ENCODE measurements at regions not wholly inside any gene's neighbourhood (a gene's known extent, or its start where the extent isn't known, plus 50 kb on each side); places are given as distances from the start of the nearest gene placed in this dataset.

- Histone ChIP-seq H3K27me3 (ENCODE audit: control insufficient read depth, insufficient read depth, low read length, poor library complexity, severe bottlenecking) (no peaks in the 10 kb centered on the region), H3K9me3 (ENCODE audit: control insufficient read depth, low read length) (no peaks in the 10 kb centered on the region), H3K4me1 (ENCODE audit: control insufficient read depth, insufficient read depth, low read length) (no peaks in the 10 kb centered on the region), H3K27ac (ENCODE audit: insufficient read depth, low read depth, low read length, poor library complexity, severe bottlenecking) (no peak overlapping the region), H3K4me3 (ENCODE audit: insufficient read depth, low read depth, low read length) (no peak overlapping the region), H3K36me3 (ENCODE audit: control insufficient read depth, insufficient read depth, low read length) (no peaks in the 10 kb centered on the region)
- 88 to 91% methylated on average over 2 of the region's 2 CpGs for WGBS, 2 experiments
Observed at GRCh38 chr4:144799486-144799885, 153.5 kb downstream of the HHIP start.

DNA sequence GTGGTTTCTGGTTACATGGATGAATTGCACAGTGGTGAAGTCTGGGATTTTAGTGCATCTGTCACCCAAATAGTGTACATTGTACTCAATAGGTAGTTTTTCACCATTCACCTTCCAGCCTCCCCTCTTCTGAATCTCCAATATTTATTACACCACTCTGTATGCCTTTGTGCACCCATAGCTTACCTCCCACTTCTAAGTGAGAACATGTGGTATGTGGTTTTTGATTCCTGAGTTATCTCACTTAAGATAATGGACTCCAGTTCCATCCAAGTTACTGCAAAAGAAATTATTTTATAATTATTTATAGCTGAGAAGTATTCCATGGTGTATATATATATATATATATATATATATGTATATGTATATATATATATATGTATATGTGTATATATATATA is 155.8 kb downstream of the HHIP start:
- Histone ChIP-seq H3K36me3 (ENCODE audit: control insufficient read depth, insufficient read depth, low read length) (no peaks in the 10 kb centered on the region), H3K9me3 (ENCODE audit: control insufficient read depth, low read length) (no peaks in the 10 kb centered on the region), H3K27me3 (ENCODE audit: control insufficient read depth, insufficient read depth, low read length, poor library complexity, severe bottlenecking) (no peaks in the 10 kb centered on the region), H3K4me3 (ENCODE audit: insufficient read depth, low read depth, low read length) (no peak overlapping the region), H3K4me1 (ENCODE audit: control insufficient read depth, insufficient read depth, low read length) (no peaks in the 10 kb centered on the region), H3K27ac (ENCODE audit: insufficient read depth, low read depth, low read length, poor library complexity, severe bottlenecking) (no peak overlapping the region)

- Histone ChIP-seq H3K4me1 (ENCODE audit: control insufficient read depth, insufficient read depth, low read length) (no peaks in the 10 kb centered on the region), H3K36me3 (ENCODE audit: control insufficient read depth, insufficient read depth, low read length) (no peaks in the 10 kb centered on the region), H3K9me3 (ENCODE audit: control insufficient read depth, low read length) (no peaks in the 10 kb centered on the region), H3K4me3 (ENCODE audit: insufficient read depth, low read depth, low read length) (no peak overlapping the region), H3K27ac (ENCODE audit: insufficient read depth, low read depth, low read length, poor library complexity, severe bottlenecking) (no peak overlapping the region), H3K27me3 (ENCODE audit: control insufficient read depth, insufficient read depth, low read length, poor library complexity, severe bottlenecking) (no peaks in the 10 kb centered on the region)
- 92 to 95% methylated on average over 2 of the region's 3 CpGs for WGBS, 2 experiments
Observed at GRCh38 chr4:144808034-144808433, 162.1 kb downstream of the HHIP start.

DNA sequence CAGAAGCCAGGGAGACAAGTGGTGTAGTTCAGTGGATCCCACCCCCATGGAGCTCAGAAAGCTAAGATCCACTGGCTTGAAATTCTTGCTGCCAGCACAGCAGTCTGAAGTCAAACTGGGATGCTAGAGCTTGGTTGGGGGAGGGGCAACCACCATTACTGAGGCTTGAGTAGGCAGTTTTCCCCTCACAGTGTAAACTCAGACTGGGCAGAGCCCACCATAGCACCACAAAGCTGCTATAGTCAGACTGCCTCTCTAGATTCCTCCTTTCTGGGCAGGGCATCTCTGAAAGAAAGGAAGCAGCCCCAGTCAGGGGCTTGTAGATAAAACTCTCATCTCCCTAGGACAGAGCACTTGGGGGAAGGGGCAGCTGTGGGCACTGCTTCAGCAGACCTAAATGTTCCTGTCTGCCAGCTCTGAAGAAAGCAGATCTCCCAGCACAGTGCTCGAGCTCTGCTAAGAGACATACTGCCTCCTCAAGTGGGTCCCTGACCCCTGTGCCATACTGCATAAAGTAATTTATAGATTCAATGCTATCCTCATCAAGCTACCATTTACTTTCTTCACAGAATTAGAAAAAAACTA is 163.2 kb downstream of the HHIP start:
- Histone ChIP-seq H3K27ac (ENCODE audit: insufficient read depth, low read depth, low read length, poor library complexity, severe bottlenecking) (peak overlapping the region; percentile 44), H3K27me3 (ENCODE audit: control insufficient read depth, insufficient read depth, low read length, poor library complexity, severe bottlenecking) (no peaks in the 10 kb centered on the region), H3K9me3 (ENCODE audit: control insufficient read depth, low read length) (no peaks in the 10 kb centered on the region), H3K4me1 (ENCODE audit: control insufficient read depth, insufficient read depth, low read length) (no peaks in the 10 kb centered on the region), H3K36me3 (ENCODE audit: control insufficient read depth, insufficient read depth, low read length) (no peaks in the 10 kb centered on the region), H3K4me3 (ENCODE audit: insufficient read depth, low read depth, low read length) (peak overlapping the region; percentile 20)
- WGBS, 2 experiments = 70 to 85% methylated on average over 1 of the region's 1 CpG

GRCh38 chr4:144816668-144817067 is 170.7 kb downstream of the HHIP start:
- Histone ChIP-seq H3K9me3 (ENCODE audit: control insufficient read depth, low read length) (no peaks in the 10 kb centered on the region), H3K27me3 (ENCODE audit: control insufficient read depth, insufficient read depth, low read length, poor library complexity, severe bottlenecking) (no peaks in the 10 kb centered on the region), H3K4me3 (ENCODE audit: insufficient read depth, low read depth, low read length) (no peak overlapping the region), H3K27ac (ENCODE audit: insufficient read depth, low read depth, low read length, poor library complexity, severe bottlenecking) (no peak overlapping the region), H3K4me1 (ENCODE audit: control insufficient read depth, insufficient read depth, low read length) (no peaks in the 10 kb centered on the region), H3K36me3 (ENCODE audit: control insufficient read depth, insufficient read depth, low read length) (no peaks in the 10 kb centered on the region)

GRCh38 chr4:144817081-144817480 is 171.1 kb downstream of the HHIP start:
- H3K27ac ChIP-seq (ENCODE audit: insufficient read depth, low read depth, low read length, poor library complexity, severe bottlenecking) = no peak overlapping the region
- H3K36me3 ChIP-seq (ENCODE audit: control insufficient read depth, insufficient read depth, low read length) = no peaks in the 10 kb centered on the region
- no peak overlapping the region for H3K4me3 ChIP-seq (ENCODE audit: insufficient read depth, low read depth, low read length)
- H3K27me3 ChIP-seq (ENCODE audit: control insufficient read depth, insufficient read depth, low read length, poor library complexity, severe bottlenecking) = no peaks in the 10 kb centered on the region
- H3K4me1 ChIP-seq (ENCODE audit: control insufficient read depth, insufficient read depth, low read length) = no peaks in the 10 kb centered on the region
- no peaks in the 10 kb centered on the region for H3K9me3 ChIP-seq (ENCODE audit: control insufficient read depth, low read length)

DNA sequence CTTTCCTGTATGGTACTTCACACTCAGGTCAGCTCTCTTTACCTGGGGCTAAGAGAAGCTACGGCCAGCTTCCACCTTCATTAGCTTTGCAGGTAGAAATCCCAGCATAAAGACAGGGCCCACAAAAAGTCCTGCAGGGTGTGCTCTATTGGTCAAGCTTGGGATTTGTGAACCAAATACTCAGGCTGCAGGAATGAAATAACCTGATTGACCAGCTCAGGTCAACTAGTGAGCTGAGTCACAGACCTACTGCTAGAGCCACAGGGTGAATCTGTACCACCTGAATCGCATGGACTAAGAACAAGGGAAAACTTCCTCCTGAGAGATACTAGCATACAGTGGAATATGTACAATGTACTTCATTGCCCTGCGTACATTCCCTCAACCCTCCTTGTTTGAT is 172.2 kb downstream of the HHIP start:
- no peak overlapping the region for H3K27ac ChIP-seq (ENCODE audit: insufficient read depth, low read depth, low read length, poor library complexity, severe bottlenecking)
- H3K4me1 ChIP-seq (ENCODE audit: control insufficient read depth, insufficient read depth, low read length) = no peaks in the 10 kb centered on the region
- H3K9me3 ChIP-seq (ENCODE audit: control insufficient read depth, low read length) = no peaks in the 10 kb centered on the region
- H3K36me3 ChIP-seq (ENCODE audit: control insufficient read depth, insufficient read depth, low read length) = no peaks in the 10 kb centered on the region
- no peak overlapping the region for H3K4me3 ChIP-seq (ENCODE audit: insufficient read depth, low read depth, low read length)
- WGBS, 2 experiments = 91 to 94% methylated on average over 3 of the region's 3 CpGs
- no peaks in the 10 kb centered on the region for H3K27me3 ChIP-seq (ENCODE audit: control insufficient read depth, insufficient read depth, low read length, poor library complexity, severe bottlenecking)

GRCh38 chr4:144819591-144819990 is 173.6 kb downstream of the HHIP start:
- H3K27me3 ChIP-seq (ENCODE audit: control insufficient read depth, insufficient read depth, low read length, poor library complexity, severe bottlenecking) = no peaks in the 10 kb centered on the region
- H3K36me3 ChIP-seq (ENCODE audit: control insufficient read depth, insufficient read depth, low read length) = no peaks in the 10 kb centered on the region
- no peaks in the 10 kb centered on the region for H3K4me1 ChIP-seq (ENCODE audit: control insufficient read depth, insufficient read depth, low read length)
- WGBS, 2 experiments = 90 to 98% methylated on average over 3 of the region's 3 CpGs
- H3K4me3 ChIP-seq (ENCODE audit: insufficient read depth, low read depth, low read length) = no peak overlapping the region
- no peaks in the 10 kb centered on the region for H3K9me3 ChIP-seq (ENCODE audit: control insufficient read depth, low read length)
- no peak overlapping the region for H3K27ac ChIP-seq (ENCODE audit: insufficient read depth, low read depth, low read length, poor library complexity, severe bottlenecking)

- no peak overlapping the region for H3K27ac ChIP-seq (ENCODE audit: insufficient read depth, low read depth, low read length, poor library complexity, severe bottlenecking)
- no peaks in the 10 kb centered on the region for H3K36me3 ChIP-seq (ENCODE audit: control insufficient read depth, insufficient read depth, low read length)
- H3K27me3 ChIP-seq (ENCODE audit: control insufficient read depth, insufficient read depth, low read length, poor library complexity, severe bottlenecking) = no peaks in the 10 kb centered on the region
- no peaks in the 10 kb centered on the region for H3K9me3 ChIP-seq (ENCODE audit: control insufficient read depth, low read length)
- H3K4me1 ChIP-seq (ENCODE audit: control insufficient read depth, insufficient read depth, low read length) = no peaks in the 10 kb centered on the region
- no peak overlapping the region for H3K4me3 ChIP-seq (ENCODE audit: insufficient read depth, low read depth, low read length)
- WGBS, 2 experiments = 95% methylated on average over 2 of the region's 2 CpGs
Observed at GRCh38 chr4:144820011-144820727, 174.2 kb downstream of the HHIP start.

GRCh38 chr4:144820728-144821085 is 174.8 kb downstream of the HHIP start:
- Histone ChIP-seq H3K9me3 (ENCODE audit: control insufficient read depth, low read length) (no peaks in the 10 kb centered on the region), H3K27ac (ENCODE audit: insufficient read depth, low read depth, low read length, poor library complexity, severe bottlenecking) (no peak overlapping the region), H3K4me3 (ENCODE audit: insufficient read depth, low read depth, low read length) (no peak overlapping the region), H3K36me3 (ENCODE audit: control insufficient read depth, insufficient read depth, low read length) (no peaks in the 10 kb centered on the region), H3K4me1 (ENCODE audit: control insufficient read depth, insufficient read depth, low read length) (no peaks in the 10 kb centered on the region), H3K27me3 (ENCODE audit: control insufficient read depth, insufficient read depth, low read length, poor library complexity, severe bottlenecking) (no peaks in the 10 kb centered on the region)
- 57 to 59% methylated on average over 2 of the region's 2 CpGs for WGBS, 2 experiments

GRCh38 chr4:144831971-144832370 is 186.0 kb downstream of the HHIP start:
- H3K4me1 ChIP-seq (ENCODE audit: control insufficient read depth, insufficient read depth, low read length) = no peaks in the 10 kb centered on the region
- WGBS, 2 experiments = 93 to 100% methylated on average over 2 of the region's 2 CpGs
- no peaks in the 10 kb centered on the region for H3K9me3 ChIP-seq (ENCODE audit: control insufficient read depth, low read length)

More at GRCh38 chr4:144831971-144832370, 186.0 kb downstream of the HHIP start:
- H3K27ac ChIP-seq (ENCODE audit: insufficient read depth, low read depth, low read length, poor library complexity, severe bottlenecking) = no peak overlapping the region
- no peaks in the 10 kb centered on the region for H3K36me3 ChIP-seq (ENCODE audit: control insufficient read depth, insufficient read depth, low read length)
- H3K27me3 ChIP-seq (ENCODE audit: control insufficient read depth, insufficient read depth, low read length, poor library complexity, severe bottlenecking) = no peaks in the 10 kb centered on the region
- H3K4me3 ChIP-seq (ENCODE audit: insufficient read depth, low read depth, low read length) = no peak overlapping the region
